WTC11 (cell line): ENCODE measurements at regions not wholly inside any gene's neighbourhood (a gene's known extent, or its start where the extent isn't known, plus 50 kb on each side); places are given as distances from the start of the nearest gene placed in this dataset.

Experiments
- ATAC-seq: fragments of 200-7000 bp; cut with Tn5 transposase; 2 replicates; pipeline ENCODE4 v1.10.0; 2021; ENCODE audit warnings: mild to moderate bottlenecking, moderate library complexity
- CTCF ChIA-PET: fragments of 300-600 bp; sonication (Branson Sonifier 250); formaldehyde crosslinking; loops from one replicate; lab custom pipeline; 2021; ENCODE audit warnings: antibody characterized with exemption; lab: Charles Lee
- POLR2A ChIA-PET: fragments of 350-600 bp; sonication (Branson Sonifier 250); formaldehyde crosslinking; loops from one replicate; lab custom pipeline; 2021; ENCODE audit warnings: antibody characterized with exemption; lab: Charles Lee
- DNase-seq: peaks from one replicate; pipeline ENCODE4 v3.0.0; 2021; ENCODE audit warnings: low spot score
- H3K27ac Mint-ChIP-seq: 2 replicates; pipeline ENCODE4 v1.8.0; 2021; ENCODE audit warnings: mixed read lengths
- H3K27me3 Mint-ChIP-seq: 2 replicates; pipeline ENCODE4 v1.8.0; 2021; ENCODE audit warnings: low read depth, mild to moderate bottlenecking, moderate library complexity, mixed read lengths
- H3K36me3 Mint-ChIP-seq: 2 replicates; pipeline ENCODE4 v1.8.0; 2021; ENCODE audit warnings: mixed read lengths
- H3K4me1 Mint-ChIP-seq: 2 replicates; pipeline ENCODE4 v1.8.0; 2022; ENCODE audit warnings: mixed read lengths
- H3K4me3 Mint-ChIP-seq: 2 replicates; pipeline ENCODE4 v1.8.0; 2021; ENCODE audit warnings: mild to moderate bottlenecking, moderate library complexity, mixed read lengths
- H3K9me3 Mint-ChIP-seq: 2 replicates; pipeline ENCODE4 v1.8.0; 2021; ENCODE audit warnings: mixed read lengths
- AR ChIP-seq: fragments of 250-450 bp; sonication (Bioruptor Pico); IDR thresholded peaks from 2 replicates; pipeline ENCODE4 v1.9.0; 2021; ENCODE audit warnings: mild to moderate bottlenecking
- ATF6 ChIP-seq: sonication (generic); formaldehyde crosslinking; IDR thresholded peaks from 2 replicates; pipeline ENCODE4 v1.8.1; 2023; ENCODE audit warnings: mild to moderate bottlenecking, missing genetic modification reagents
- FOXK1 ChIP-seq: sonication (generic); formaldehyde crosslinking; IDR thresholded peaks from 2 replicates; pipeline ENCODE4 v1.8.0; 2022; ENCODE audit warnings: mild to moderate bottlenecking, moderate library complexity, missing genetic modification reagents
- IRF2 ChIP-seq: sonication (generic); formaldehyde crosslinking; IDR thresholded peaks from 2 replicates; pipeline ENCODE4 v1.8.0; 2022; ENCODE audit warnings: low read depth, missing genetic modification reagents, borderline replicate concordance
- MLX ChIP-seq: sonication (generic); formaldehyde crosslinking; IDR thresholded peaks from 2 replicates; pipeline ENCODE4 v1.8.1; 2023; ENCODE audit warnings: mild to moderate bottlenecking, missing genetic modification reagents, moderate library complexity
- MYBL2 ChIP-seq: sonication (generic); formaldehyde crosslinking; IDR thresholded peaks from 2 replicates; pipeline ENCODE4 v1.8.1; 2023; ENCODE audit warnings: mild to moderate bottlenecking, moderate library complexity, missing genetic modification reagents
- NFATC4 ChIP-seq: fragments of 250-450 bp; sonication (Bioruptor Pico); IDR thresholded peaks from 2 replicates; pipeline ENCODE4 v1.9.0; 2021; ENCODE audit warnings: mild to moderate bottlenecking
- NFYB ChIP-seq: sonication (generic); formaldehyde crosslinking; conservative IDR thresholded peaks from 2 replicates; pipeline ENCODE4 v1.8.0; 2022; ENCODE audit warnings: low read depth, missing genetic modification reagents
- NR1H2 ChIP-seq: sonication (generic); formaldehyde crosslinking; IDR thresholded peaks from 2 replicates; pipeline ENCODE4 v1.9.0; 2021; ENCODE audit warnings: mild to moderate bottlenecking, moderate library complexity, missing genetic modification reagents
- SOX15 ChIP-seq: fragments of 250-450 bp; sonication (Bioruptor Pico); IDR thresholded peaks from 2 replicates; pipeline ENCODE4 v1.9.0; 2021; ENCODE audit warnings: mild to moderate bottlenecking
- ZNF219 ChIP-seq: sonication (generic); formaldehyde crosslinking; IDR thresholded peaks from 2 replicates; pipeline ENCODE4 v1.8.0; 2023; ENCODE audit warnings: missing genetic modification reagents, mild to moderate bottlenecking, borderline replicate concordance
- ZNF232 ChIP-seq: sonication (generic); formaldehyde crosslinking; IDR thresholded peaks from 2 replicates; pipeline ENCODE4 v1.8.0; 2022; ENCODE audit warnings: mild to moderate bottlenecking, missing genetic modification reagents
- ZNF396 ChIP-seq: fragments of 250-450 bp; sonication (Bioruptor Pico); IDR thresholded peaks from 2 replicates; pipeline ENCODE4 v1.8.0; 2021; ENCODE audit warnings: mild to moderate bottlenecking, moderate library complexity, borderline replicate concordance
- ZNF512 ChIP-seq: sonication (generic); formaldehyde crosslinking; IDR thresholded peaks from 2 replicates; pipeline ENCODE4 v1.8.1; 2022; ENCODE audit warnings: missing genetic modification reagents, borderline replicate concordance
- ZNF671 ChIP-seq: fragments of 250-450 bp; sonication (Bioruptor Pico); IDR thresholded peaks from 2 replicates; pipeline ENCODE4 v1.8.0; 2021; ENCODE audit warnings: mild to moderate bottlenecking
- TF ChIP-seq, protein P1 (sequence below): fragments of 200-600 bp; IDR thresholded peaks from 2 replicates; pipeline ENCODE4 v1.8.0; 2022; ENCODE audit warnings: antibody characterized with exemption

GRCh38 chr1:187836557-187836956 is 1007.8 kb downstream of the PLA2G4A start (continued):
- no peak for TF ChIP-seq AR

GRCh38 chr1:187837787-187838186 is 1009.0 kb downstream of the PLA2G4A start:
- Mint-ChIP-seq H3K27me3 (no peaks in the 10 kb centered on the region), H3K4me1 (no peaks in the 10 kb centered on the region), H3K9me3 (peaks cover 22% of the 10 kb centered on the region), H3K4me3 (no peak overlapping the region), H3K36me3 (peaks cover 17% of the 10 kb centered on the region), H3K27ac (no peak overlapping the region)
- TF ChIP-seq ZNF396 (no peak), ATF6 (CRISPR knock-in tag) (no peak), ZNF232 (no peak), IRF2 (no peak), SOX15 (no peak), NR1H2 (CRISPR knock-in tag) (no peak), ZNF671 (CRISPR knock-in tag) (no peak), MYBL2 (CRISPR knock-in tag) (no peak), ZNF512 (no peak), NFATC4 (no peak)
- TF ChIP-seq, protein P1, sequence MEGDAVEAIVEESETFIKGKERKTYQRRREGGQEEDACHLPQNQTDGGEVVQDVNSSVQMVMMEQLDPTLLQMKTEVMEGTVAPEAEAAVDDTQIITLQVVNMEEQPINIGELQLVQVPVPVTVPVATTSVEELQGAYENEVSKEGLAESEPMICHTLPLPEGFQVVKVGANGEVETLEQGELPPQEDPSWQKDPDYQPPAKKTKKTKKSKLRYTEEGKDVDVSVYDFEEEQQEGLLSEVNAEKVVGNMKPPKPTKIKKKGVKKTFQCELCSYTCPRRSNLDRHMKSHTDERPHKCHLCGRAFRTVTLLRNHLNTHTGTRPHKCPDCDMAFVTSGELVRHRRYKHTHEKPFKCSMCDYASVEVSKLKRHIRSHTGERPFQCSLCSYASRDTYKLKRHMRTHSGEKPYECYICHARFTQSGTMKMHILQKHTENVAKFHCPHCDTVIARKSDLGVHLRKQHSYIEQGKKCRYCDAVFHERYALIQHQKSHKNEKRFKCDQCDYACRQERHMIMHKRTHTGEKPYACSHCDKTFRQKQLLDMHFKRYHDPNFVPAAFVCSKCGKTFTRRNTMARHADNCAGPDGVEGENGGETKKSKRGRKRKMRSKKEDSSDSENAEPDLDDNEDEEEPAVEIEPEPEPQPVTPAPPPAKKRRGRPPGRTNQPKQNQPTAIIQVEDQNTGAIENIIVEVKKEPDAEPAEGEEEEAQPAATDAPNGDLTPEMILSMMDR: no peak
- POLR2A ChIA-PET: no interaction called here
- ATAC-seq (no peak), DNase-seq (no peak)
- CTCF ChIA-PET: no interaction called here

DNA sequence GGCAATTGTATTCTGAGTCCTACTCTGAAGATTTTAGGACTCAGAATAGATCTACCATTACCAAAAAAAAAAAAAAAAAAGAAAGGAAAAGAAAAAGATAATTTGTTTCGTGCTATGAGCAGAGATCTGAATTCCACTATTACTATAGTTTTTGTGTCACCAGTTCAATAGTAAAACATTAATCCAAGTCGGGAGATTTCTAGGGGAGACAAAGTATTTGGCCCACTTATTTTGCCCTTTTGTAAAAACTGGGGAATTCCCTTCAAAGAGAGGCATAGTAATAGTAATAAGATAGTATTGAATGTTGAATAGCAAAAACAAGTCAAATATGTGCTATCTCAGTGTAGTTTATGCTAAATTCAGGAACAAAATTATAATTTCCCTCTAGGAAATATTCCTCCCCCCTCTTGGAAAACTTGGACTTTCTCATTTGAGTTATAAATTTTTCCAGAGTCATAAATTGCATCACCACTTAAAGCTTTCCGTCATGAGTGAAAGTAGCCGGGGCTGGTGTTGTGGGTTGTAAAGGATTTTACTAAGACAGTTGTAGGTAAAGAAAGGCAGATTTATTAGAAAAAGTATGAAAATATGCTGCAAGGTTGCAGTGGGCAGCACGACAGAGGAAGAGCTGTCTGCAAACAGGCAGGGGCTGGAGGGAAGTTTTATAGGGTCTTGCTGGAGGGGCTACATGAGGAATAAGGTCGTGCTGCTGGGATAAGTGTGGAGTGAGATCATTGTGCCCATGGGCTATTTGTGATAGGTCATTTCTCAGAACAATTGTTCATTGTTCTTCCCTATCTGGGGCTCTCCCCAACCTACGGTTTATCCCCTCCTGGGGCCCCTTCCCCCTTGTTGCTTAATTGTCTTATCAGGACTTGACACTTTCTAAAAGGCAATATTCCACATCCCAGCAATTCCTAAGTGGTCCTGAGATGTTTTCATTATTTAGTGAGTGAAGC is 1009.9 kb downstream of the PLA2G4A start:
- ChIA-PET POLR2A (no interaction called here), CTCF (no interaction called here)
- no peaks in the 10 kb centered on the region for H3K27me3 Mint-ChIP-seq
- DNase-seq: no peak
- no peaks in the 10 kb centered on the region for H3K4me1 Mint-ChIP-seq
- ATAC-seq: no peak
- H3K36me3 Mint-ChIP-seq: peaks cover 24% of the 10 kb centered on the region
- no peak overlapping the region; the same call in 1 of the 2 replicates for H3K27ac Mint-ChIP-seq
- H3K4me3 Mint-ChIP-seq: no peak overlapping the region
- peaks cover 27% of the 10 kb centered on the region for H3K9me3 Mint-ChIP-seq
- TF ChIP-seq NFYB (CRISPR knock-in tag) (no peak), MLX (CRISPR knock-in tag) (no peak), FOXK1 (CRISPR knock-in tag) (no peak), AR (no peak), ZNF219 (CRISPR knock-in tag) (no peak)
- TF ChIP-seq, protein P1: no peak
